Keratinocyte (primary cell): ENCODE measurements at regions not wholly inside any gene's neighbourhood (a gene's known extent, or its start where the extent isn't known, plus 50 kb on each side); places are given as distances from the start of the nearest gene placed in this dataset.

Source experiments
- DNase-seq: peaks from one replicate; pipeline ENCODE4 v3.0.0-alpha.2; 2011; ENCODE audit warnings: low read depth, missing footprints, low spot score
- FAIRE-seq: peaks from 2 replicates; lab custom pipeline; 2011; peaks lifted over from hg19 to GRCh38; lab: Jason Lieb, UNC
- H2AFZ ChIP-seq: 2 replicates; pipeline ENCODE4 v1.6.0; 2012; ENCODE audit warnings: low read length, control low read depth, inconsistent platforms; ENCODE audit not compliant: control insufficient read depth
- H3K27ac ChIP-seq: 2 replicates; pipeline ENCODE4 v1.5.1; 2011; ENCODE audit warnings: low read length; ENCODE audit not compliant: control insufficient read depth, insufficient read depth
- H3K27me3 ChIP-seq: 3 replicates; pipeline ENCODE4 v1.6.0; 2011; ENCODE audit warnings: low read length; ENCODE audit not compliant: control insufficient read depth, insufficient read depth; ENCODE audit errors: extremely low read depth
- H3K36me3 ChIP-seq, 2 experiments: 2 replicates in 1 of 2; 3 replicates in 1 of 2; pipeline ENCODE4 v1.5.1; 2011; ENCODE audit warnings: low read length in 2 of 2, mild to moderate bottlenecking in 1 of 2; ENCODE audit not compliant: control insufficient read depth in 2 of 2, insufficient read depth in 2 of 2; ENCODE audit errors: extremely low read depth in 1 of 2
- H3K4me1 ChIP-seq: 3 replicates; pipeline ENCODE4 v1.5.1; 2011; ENCODE audit warnings: low read length; ENCODE audit not compliant: control insufficient read depth, insufficient read depth; ENCODE audit errors: extremely low read depth
- H3K4me2 ChIP-seq: 3 replicates; pipeline ENCODE4 v1.6.0; 2011; ENCODE audit warnings: low read depth, low read length; ENCODE audit not compliant: control insufficient read depth, insufficient read depth; ENCODE audit errors: extremely low read depth
- H3K4me3 ChIP-seq, 3 experiments: fragments of 200-600 bp in 1 of 3; sonication (generic) in 1 of 3; 2 replicates in 2 of 3; 3 replicates in 1 of 3; pipeline ENCODE4 v1.5.1; 2011 to 2016; ENCODE audit warnings: low read length in 3 of 3, mild to moderate bottlenecking in 3 of 3, control low read depth in 2 of 3, inconsistent platforms in 1 of 3, low read depth in 1 of 3, mixed read lengths in 1 of 3, mixed run types in 1 of 3, moderate library complexity in 1 of 3; ENCODE audit not compliant: control insufficient read depth in 2 of 3, insufficient read depth in 2 of 3; ENCODE audit errors: extremely low read depth in 1 of 3
- H3K79me2 ChIP-seq: 2 replicates; pipeline ENCODE4 v1.6.0; 2012; ENCODE audit warnings: low read length; ENCODE audit not compliant: control insufficient read depth, insufficient read depth
- H3K9ac ChIP-seq: 3 replicates; pipeline ENCODE4 v1.6.0; 2011; ENCODE audit warnings: low read length; ENCODE audit not compliant: control insufficient read depth, insufficient read depth; ENCODE audit errors: extremely low read depth
- H3K9me1 ChIP-seq: 3 replicates; pipeline ENCODE4 v1.6.0; 2011; ENCODE audit warnings: low read length; ENCODE audit not compliant: control insufficient read depth, insufficient read depth; ENCODE audit errors: extremely low read depth
- H3K9me3 ChIP-seq: 2 replicates; pipeline ENCODE4 v1.5.1; 2012; ENCODE audit warnings: low read depth, low read length; ENCODE audit not compliant: control insufficient read depth
- H4K20me1 ChIP-seq: 3 replicates; pipeline ENCODE4 v1.6.0; 2011; ENCODE audit warnings: low read length; ENCODE audit not compliant: control insufficient read depth, insufficient read depth; ENCODE audit errors: extremely low read depth
- CTCF ChIP-seq, 3 experiments: IDR thresholded peaks in 1 of 3; conservative IDR thresholded peaks in 1 of 3; optimal IDR thresholded peaks in 1 of 3; 2 replicates in 2 of 3; 3 replicates in 1 of 3; pipeline versions ENCODE3 to v1.5.1; 2011; ENCODE audit warnings: low read length in 3 of 3, mild to moderate bottlenecking in 3 of 3, moderate library complexity in 2 of 3, control low read depth in 1 of 3, inconsistent platforms in 1 of 3; ENCODE audit not compliant: insufficient read depth in 2 of 3; ENCODE audit errors: extremely low read depth in 1 of 3
- EZH2 ChIP-seq: IDR thresholded peaks from one replicate; pipeline ENCODE4 v1.6.1; 2012; ENCODE audit warnings: inconsistent platforms, mild to moderate bottlenecking, low read length, moderate library complexity
- dilution Hi-C: fragments of 300-500 bp; cut with MboI; formaldehyde crosslinking; loops from one replicate; pipeline ENCODE4 v1.7.0; 2020; ENCODE audit warnings: low sequenced_read_pairs; ENCODE audit not compliant: extremely low pct_ligation_motif_present

- H3K4me1 ChIP-seq = no peaks in the 10 kb centered on the region
- H4K20me1 ChIP-seq = no peaks in the 10 kb centered on the region
- DNase-seq = no peak
- no peak overlapping the region for H3K4me2 ChIP-seq
- H2AFZ ChIP-seq = no peak overlapping the region
- no peak overlapping the region for H3K9ac ChIP-seq
- H3K9me1 ChIP-seq = no peaks in the 10 kb centered on the region
- no peaks in the 10 kb centered on the region for H3K79me2 ChIP-seq
- no peak overlapping the region for H3K4me3 ChIP-seq
- FAIRE-seq = no peak
- TF ChIP-seq CTCF (optimal IDR thresholded peaks at IDR 0.05 in 1 of 3, IDR thresholded peaks at IDR 0.05 in 1 of 3, conservative IDR thresholded peaks at IDR 0.05 in 1 of 3; ENCODE audit: extremely low read depth in 1 of 3, insufficient read depth in 2 of 3, low read length in 3 of 3) (no peak), EZH2 (no peak)
- no peaks in the 10 kb centered on the region for H3K9me3 ChIP-seq
- H3K36me3 ChIP-seq = no peaks in the 10 kb centered on the region
- dilution Hi-C loops = no loop called here
- H3K27me3 ChIP-seq = peaks cover 21% of the 10 kb centered on the region
- no peak overlapping the region for H3K27ac ChIP-seq
These were observed 167.0 kb downstream of the FGF18 start for GRCh38 chr5:171586436-171586835.

GRCh38 chr5:171588046-171588445, 168.6 kb downstream of the FGF18 start:
- dilution Hi-C loops = no loop called here

More at GRCh38 chr5:171588046-171588445, 168.6 kb downstream of the FGF18 start:
- no peak for TF ChIP-seq CTCF (optimal IDR thresholded peaks at IDR 0.05 in 1 of 3, IDR thresholded peaks at IDR 0.05 in 1 of 3, conservative IDR thresholded peaks at IDR 0.05 in 1 of 3; ENCODE audit: extremely low read depth in 1 of 3, insufficient read depth in 2 of 3, low read length in 3 of 3)
- TF ChIP-seq EZH2 = no peak
- Histone ChIP-seq H3K36me3 (no peaks in the 10 kb centered on the region), H3K9ac (no peak overlapping the region), H2AFZ (no peak overlapping the region), H4K20me1 (no peaks in the 10 kb centered on the region), H3K4me1 (no peaks in the 10 kb centered on the region), H3K9me3 (no peaks in the 10 kb centered on the region), H3K27me3 (peaks cover 11% of the 10 kb centered on the region), H3K27ac (no peak overlapping the region), H3K4me2 (no peak overlapping the region), H3K4me3 (no peak overlapping the region), H3K79me2 (no peaks in the 10 kb centered on the region), H3K9me1 (no peaks in the 10 kb centered on the region)
- no peak for FAIRE-seq
- DNase-seq = no peak
